Neural cell (in vitro differentiated cells): ENCODE measurements at regions not wholly inside any gene's neighbourhood (a gene's known extent, or its start where the extent isn't known, plus 50 kb on each side); places are given as distances from the start of the nearest gene placed in this dataset.

Experiments
- H2AFZ ChIP-seq: fragments of 200-600, 300-800 bp; sonication (generic), shearing (Covaris generic); 2 replicates; pipeline ENCODE4 v1.6.0; 2014; ENCODE audit warnings: low read depth, mild to moderate bottlenecking, antibody characterized with exemption, low read length, moderate library complexity
- H3F3A ChIP-seq: fragments of 200-600 bp; shearing (Covaris generic); 2 replicates; pipeline ENCODE4 v1.6.1; 2016; ENCODE audit warnings: mild to moderate bottlenecking, moderate library complexity, mixed read lengths, antibody characterized with exemption, low read length; ENCODE audit not compliant: insufficient read depth, poor library complexity, severe bottlenecking
- H3K27ac ChIP-seq: fragments of 200-600, 300-800 bp; sonication (generic), shearing (Covaris generic); 2 replicates; pipeline ENCODE4 v1.5.1; 2014; ENCODE audit warnings: mild to moderate bottlenecking, low read length, moderate library complexity
- H3K27me3 ChIP-seq: fragments of 300-800, 200-600 bp; sonication (generic), shearing (Covaris generic); 2 replicates; pipeline ENCODE4 v1.6.0; 2014; ENCODE audit warnings: mild to moderate bottlenecking, low read depth, low read length, moderate library complexity; ENCODE audit not compliant: insufficient read depth
- H3K36me3 ChIP-seq: fragments of 300-800, 200-600 bp; sonication (generic), shearing (Covaris generic); 2 replicates; pipeline ENCODE4 v1.5.1; 2014; ENCODE audit warnings: mild to moderate bottlenecking, antibody characterized with exemption, low read length, moderate library complexity; ENCODE audit not compliant: insufficient read depth
- H3K4me2 ChIP-seq: fragments of 300-800, 200-600 bp; sonication (generic), shearing (Covaris generic); 2 replicates; pipeline ENCODE4 v1.6.0; 2014; ENCODE audit warnings: mild to moderate bottlenecking, low read length
- H3K4me3 ChIP-seq: fragments of 300-800, 200-600 bp; sonication (generic), shearing (Covaris generic); 2 replicates; pipeline ENCODE4 v1.5.1; 2014; ENCODE audit warnings: mild to moderate bottlenecking, low read length, moderate library complexity
- H3K79me2 ChIP-seq: fragments of 200-600 bp; shearing (Covaris generic); replicated peaks from 2 replicates; pipeline ENCODE4 v1.6.0; 2014; ENCODE audit warnings: mild to moderate bottlenecking, low read length, moderate library complexity; ENCODE audit not compliant: insufficient read depth
- H3K9ac ChIP-seq: fragments of 300-800, 200-600 bp; sonication (generic), shearing (Covaris generic); 2 replicates; pipeline ENCODE4 v1.6.1; 2016; ENCODE audit warnings: mild to moderate bottlenecking, low read length, mixed read lengths
- H3K9me2 ChIP-seq: fragments of 200-600 bp; shearing (Covaris generic); 2 replicates; pipeline ENCODE4 v1.6.1; 2016; ENCODE audit warnings: mild to moderate bottlenecking, low read length, mixed read lengths; ENCODE audit not compliant: insufficient read depth
- H3K9me3 ChIP-seq: fragments of 200-600, 300-800 bp; sonication (generic), shearing (Covaris generic); 2 replicates; pipeline ENCODE4 v1.6.1; 2016; ENCODE audit warnings: mild to moderate bottlenecking, mixed run types, low read length, moderate library complexity, mixed read lengths
- H4K20me1 ChIP-seq: fragments of 200-600 bp; shearing (Covaris generic); 2 replicates; pipeline ENCODE4 v1.6.1; 2016; ENCODE audit warnings: mild to moderate bottlenecking, mixed run types; ENCODE audit not compliant: insufficient read depth
- CTCF ChIP-seq: fragments of 450-650 bp; IDR thresholded peaks from 2 replicates; pipeline ENCODE4 v1.5.1; 2014; ENCODE audit warnings: antibody characterized with exemption, mild to moderate bottlenecking, moderate library complexity; ENCODE audit not compliant: poor library complexity, severe bottlenecking
- EP300 ChIP-seq: fragments of 450-650 bp; conservative IDR thresholded peaks from 2 replicates; pipeline ENCODE4 v1.6.1; 2014; ENCODE audit warnings: antibody characterized with exemption, mild to moderate bottlenecking, moderate library complexity; ENCODE audit not compliant: poor library complexity, severe bottlenecking
- EZH2 ChIP-seq: fragments of 200-600, 300-800 bp; shearing (Covaris generic), sonication (generic); IDR thresholded peaks from 2 replicates; pipeline ENCODE4 v1.6.1; 2014; ENCODE audit warnings: antibody characterized with exemption, low read length, borderline replicate concordance, mild to moderate bottlenecking; ENCODE audit not compliant: insufficient read depth, poor library complexity, severe bottlenecking
- MXI1 ChIP-seq: fragments of 450-650 bp; conservative IDR thresholded peaks from 2 replicates; pipeline ENCODE4 v1.6.1; 2014; ENCODE audit warnings: antibody characterized with exemption, mild to moderate bottlenecking; ENCODE audit not compliant: poor library complexity, severe bottlenecking
- POLR2AphosphoS5 ChIP-seq: IDR thresholded peaks from 2 replicates; pipeline ENCODE4 v1.6.1; 2012
- RAD21 ChIP-seq: fragments of 450-650 bp; conservative IDR thresholded peaks from 2 replicates; pipeline ENCODE4 v1.6.1; 2014; ENCODE audit warnings: antibody characterized with exemption, mild to moderate bottlenecking, moderate library complexity
- REST ChIP-seq: IDR thresholded peaks from 2 replicates; pipeline ENCODE4 v1.6.1; 2012; ENCODE audit warnings: borderline replicate concordance
- SMC3 ChIP-seq: fragments of 450-650 bp; conservative IDR thresholded peaks from 2 replicates; pipeline ENCODE4 v1.6.1; 2014; ENCODE audit warnings: antibody characterized with exemption, mild to moderate bottlenecking, moderate library complexity; ENCODE audit not compliant: poor library complexity
- TAF1 ChIP-seq: IDR thresholded peaks from 2 replicates; pipeline ENCODE4 v1.6.1; 2012; ENCODE audit warnings: low read depth

- no peak overlapping the region for H2AFZ ChIP-seq
- no peak overlapping the region for H3K4me2 ChIP-seq
Measured at GRCh38 chr1:105632342-105633196, 1423.9 kb upstream of the PRMT6 start.

GRCh38 chr1:105636052-105636451, 1420.4 kb upstream of the PRMT6 start:
- Histone ChIP-seq H3K9ac (no peak overlapping the region), H3K4me3 (no peak overlapping the region), H3K36me3 (no peaks in the 10 kb centered on the region), H3K4me2 (no peak overlapping the region), H3F3A (no peaks in the 10 kb centered on the region), H3K9me2 (no peaks in the 10 kb centered on the region), H2AFZ (no peak overlapping the region), H3K27me3 (no peaks in the 10 kb centered on the region), H3K27ac (no peak overlapping the region), H3K9me3 (no peaks in the 10 kb centered on the region), H4K20me1 (no peaks in the 10 kb centered on the region), H3K79me2 (no peaks in the 10 kb centered on the region)
- no peak for TF ChIP-seq TAF1
- no peak for TF ChIP-seq RAD21
- TF ChIP-seq MXI1 = no peak
- TF ChIP-seq REST = no peak
- TF ChIP-seq POLR2AphosphoS5 = no peak
- no peak for TF ChIP-seq CTCF
- TF ChIP-seq EZH2 = no peak
- TF ChIP-seq SMC3 = no peak
- TF ChIP-seq EP300 = no peak

More at GRCh38 chr1:105632342-105633196, 1423.9 kb upstream of the PRMT6 start:
- Histone ChIP-seq H3K4me3 (no peak overlapping the region), H4K20me1 (no peaks in the 10 kb centered on the region), H3K27me3 (no peaks in the 10 kb centered on the region), H3K9me3 (no peaks in the 10 kb centered on the region), H3K9ac (no peak overlapping the region), H3F3A (no peaks in the 10 kb centered on the region), H3K27ac (no peak overlapping the region), H3K36me3 (no peaks in the 10 kb centered on the region), H3K79me2 (no peaks in the 10 kb centered on the region), H3K9me2 (no peaks in the 10 kb centered on the region)
- TF ChIP-seq POLR2AphosphoS5 (no peak), RAD21 (no peak), MXI1 (no peak)
